Loucy (cell line): ENCODE measurements at regions not wholly inside any gene's neighbourhood (a gene's known extent, or its start where the extent isn't known, plus 50 kb on each side); places are given as distances from the start of the nearest gene placed in this dataset.

ENCODE experiments used
- H2AFZ ChIP-seq: fragments of 200-600 bp; sonication (generic); 2 replicates; pipeline ENCODE4 v1.6.0; 2016; ENCODE audit warnings: antibody characterized with exemption, mild to moderate bottlenecking, low read length, moderate library complexity
- H3F3A ChIP-seq: fragments of 200-600 bp; 2 replicates; pipeline ENCODE4 v1.6.0; 2016; ENCODE audit warnings: antibody characterized with exemption, low read depth, mild to moderate bottlenecking
- H3K27me3 ChIP-seq: fragments of 200-600 bp; sonication (generic); 2 replicates; pipeline ENCODE4 v1.6.1; 2014; ENCODE audit warnings: low read length, mild to moderate bottlenecking; ENCODE audit not compliant: insufficient read depth, poor library complexity, severe bottlenecking
- H3K36me3 ChIP-seq: fragments of 200-600 bp; sonication (generic); 2 replicates; pipeline ENCODE4 v1.6.1; 2016; ENCODE audit warnings: low read length; ENCODE audit not compliant: insufficient read depth
- H3K4me1 ChIP-seq: fragments of 200-600 bp; sonication (generic); 2 replicates; pipeline ENCODE4 v1.5.1; 2014; ENCODE audit warnings: low read length, mild to moderate bottlenecking; ENCODE audit not compliant: insufficient read depth, poor library complexity, severe bottlenecking
- H3K4me2 ChIP-seq: fragments of 200-600 bp; sonication (generic); 2 replicates; pipeline ENCODE4 v1.6.0; 2014; ENCODE audit warnings: antibody characterized with exemption, low read length, low read depth, mild to moderate bottlenecking; ENCODE audit not compliant: poor library complexity, severe bottlenecking
- H3K4me3 ChIP-seq: fragments of 200-600 bp; sonication (generic); 2 replicates; pipeline ENCODE4 v1.5.1; 2014; ENCODE audit warnings: low read length, mild to moderate bottlenecking, mixed read lengths; ENCODE audit not compliant: poor library complexity, severe bottlenecking
- H3K79me2 ChIP-seq: fragments of 200-600 bp; sonication (generic); 2 replicates; pipeline ENCODE4 v1.6.1; 2014; ENCODE audit warnings: low read length; ENCODE audit not compliant: insufficient read depth
- H3K9ac ChIP-seq: fragments of 200-600 bp; sonication (generic); 2 replicates; pipeline ENCODE4 v1.6.0; 2014; ENCODE audit warnings: mild to moderate bottlenecking, low read depth, low read length, moderate library complexity; ENCODE audit not compliant: poor library complexity, severe bottlenecking
- H3K9me2 ChIP-seq: fragments of 200-600 bp; sonication (generic); replicated peaks from 2 replicates; pipeline ENCODE4 v1.6.1; 2016; ENCODE audit warnings: low read depth, low read length, mixed read lengths
- H3K9me3 ChIP-seq: fragments of 200-600 bp; sonication (generic); 2 replicates; pipeline ENCODE4 v1.6.1; 2014; ENCODE audit warnings: mild to moderate bottlenecking, antibody characterized with exemption, low read length, low read depth; ENCODE audit not compliant: insufficient read depth
- H4K20me1 ChIP-seq: fragments of 200-600 bp; sonication (generic); 2 replicates; pipeline ENCODE4 v1.6.0; 2014; ENCODE audit warnings: antibody characterized with exemption, low read length, mild to moderate bottlenecking; ENCODE audit not compliant: insufficient read depth, poor library complexity, severe bottlenecking
- CTCF ChIP-seq: fragments of 200-600 bp; sonication (generic); conservative IDR thresholded peaks from 2 replicates; pipeline ENCODE4 v1.5.1; 2014; ENCODE audit warnings: mild to moderate bottlenecking, antibody characterized with exemption, low read length
- EZH2phosphoT487 ChIP-seq: fragments of 200-600 bp; IDR thresholded peaks from 2 replicates; pipeline ENCODE4 v1.6.1; 2018; ENCODE audit warnings: antibody characterized with exemption, mild to moderate bottlenecking, moderate library complexity, borderline replicate concordance

- Histone ChIP-seq H3K27me3 (no peaks in the 10 kb centered on the region), H3K4me3 (no peak overlapping the region), H3K79me2 (no peaks in the 10 kb centered on the region), H2AFZ (no peak overlapping the region), H3K36me3 (no peaks in the 10 kb centered on the region), H3K9me3 (peaks cover 12% of the 10 kb centered on the region; the same call in 1 of the 2 replicates), H3K9ac (no peak overlapping the region), H3K4me2 (no peak overlapping the region), H3K4me1 (no peaks in the 10 kb centered on the region), H4K20me1 (no peaks in the 10 kb centered on the region), H3K9me2 (no peaks in the 10 kb centered on the region), H3F3A (no peaks in the 10 kb centered on the region)
- no peak for TF ChIP-seq EZH2phosphoT487
- no peak for TF ChIP-seq CTCF
Measured at GRCh38 chr7:118615-119391, 73.6 kb upstream of the FAM20C start.

- Histone ChIP-seq H3K4me3 (no peak overlapping the region), H3K27me3 (no peaks in the 10 kb centered on the region), H3K9ac (no peak overlapping the region), H3F3A (no peaks in the 10 kb centered on the region), H3K4me1 (no peaks in the 10 kb centered on the region), H3K36me3 (no peaks in the 10 kb centered on the region), H3K79me2 (no peaks in the 10 kb centered on the region), H3K9me3 (peaks cover 7% of the 10 kb centered on the region; the same call in 1 of the 2 replicates), H3K9me2 (no peaks in the 10 kb centered on the region), H3K4me2 (no peak overlapping the region), H2AFZ (no peak overlapping the region), H4K20me1 (no peaks in the 10 kb centered on the region)
- TF ChIP-seq EZH2phosphoT487 (no peak), CTCF (no peak)
Measured at GRCh38 chr7:119392-120163, 72.8 kb upstream of the FAM20C start.

GRCh38 chr7:120164-120991 is 72.0 kb upstream of the FAM20C start:
- Histone ChIP-seq H3K4me2 (no peak overlapping the region), H3K36me3 (no peaks in the 10 kb centered on the region), H3K4me1 (no peaks in the 10 kb centered on the region), H3K9me3 (peaks cover 4% of the 10 kb centered on the region; the same call in 1 of the 2 replicates), H3K27me3 (no peaks in the 10 kb centered on the region), H3K9ac (no peak overlapping the region), H3K79me2 (no peaks in the 10 kb centered on the region), H3K9me2 (no peaks in the 10 kb centered on the region), H2AFZ (no peak overlapping the region), H3F3A (no peaks in the 10 kb centered on the region), H4K20me1 (no peaks in the 10 kb centered on the region), H3K4me3 (no peak overlapping the region)
- no peak for TF ChIP-seq CTCF
- TF ChIP-seq EZH2phosphoT487, result no peak
